Psoas muscle (tissue), 7 donors: ENCODE measurements at regions not wholly inside any gene's neighbourhood (a gene's known extent, or its start where the extent isn't known, plus 50 kb on each side); places are given as distances from the start of the nearest gene placed in this dataset.

Experiments
- ATAC-seq, 4 donors: fragments of 200-7000 bp; cut with Tn5 transposase; one replicate each; pipeline ENCODE4 v1.9.1; 2020; ENCODE audit warnings: moderate library complexity in 3 of 4, mild to moderate bottlenecking in 2 of 4
- DNase-seq, 2 donors: peaks; one replicate each; pipeline ENCODE4 v3.0.0-alpha.2; 2020
- H3K27ac ChIP-seq: fragments of 200-600 bp; one replicate; pipeline ENCODE4 v1.8.0; 2022
- H3K27me3 ChIP-seq, 3 donors: fragments of 200-600 bp in 1 of 3; one replicate each; pipeline versions ENCODE4 v1.6.1 to v1.8.0; 2013 to 2022; ENCODE audit warnings: low read length in 2 of 3, mild to moderate bottlenecking in 2 of 3, moderate library complexity in 1 of 3; ENCODE audit not compliant: insufficient read depth in 3 of 3
- H3K36me3 ChIP-seq, 2 donors: fragments of 200-600 bp in 1 of 2; one replicate each; pipeline versions ENCODE4 v1.6.1 to v1.8.0; 2013 to 2022; ENCODE audit warnings: low read depth in 1 of 2, mild to moderate bottlenecking in 1 of 2, moderate library complexity in 1 of 2; ENCODE audit not compliant: insufficient read depth in 1 of 2
- H3K4me1 ChIP-seq: fragments of 200-600 bp; one replicate; pipeline ENCODE4 v1.8.0; 2022
- H3K4me3 ChIP-seq: fragments of 200-600 bp; one replicate; pipeline ENCODE4 v1.8.0; 2022; ENCODE audit warnings: mild to moderate bottlenecking
- H3K9me3 ChIP-seq: fragments of 200-600 bp; one replicate; pipeline ENCODE4 v1.8.0; 2022
- CTCF ChIP-seq: fragments of 200-600 bp; IDR thresholded peaks from one replicate; pipeline ENCODE4 v1.8.0; 2022; ENCODE audit warnings: antibody characterized with exemption
- WGBS, 3 donors: extraction: QIAGEN DNeasy Blood & Tissue Kit; methylation state at CpG; one replicate each; pipeline versions ENCODE4 v1.1.6 to v1.1.7; 2013; 5-methylcytosine and 5-hydroxymethylcytosine counted together
- intact Hi-C, 2 donors: fragments of 100-400 bp; cut with DNase I; formaldehyde crosslinking; loops; one replicate each; pipeline versions ENCODE4 v1.11.0 to v1.14.2; 2022
- donor health status: healthy with polysubstance abuse.
- donor health status: DM: no; HTN: no; CAD: no; lungs with moderate emphysema.
- donor health status: Bipolar disorder and iron deficiency.
- donor health status: healthy.
- donor health status: DM: yes; HTN: yes; CAD: no.
- donor health status: DM: no; HTN: no; CAD: no.
- donor health status: DM: yes; HTN: yes; CAD: no.

GRCh38 chr9:87787735-87788134 lies 61.8 kb downstream of the CTSL start:
- Histone ChIP-seq H3K4me3 (no peak overlapping the region), H3K4me1 (no peaks in the 10 kb centered on the region), H3K9me3 (no peaks in the 10 kb centered on the region), H3K27me3 (peaks cover 0 to 2% (median 0%) of the 10 kb centered on the region in 3 donors), H3K27ac (no peak overlapping the region), H3K36me3 (no peaks in the 10 kb centered on the region)
- DNase-seq (no peak), ATAC-seq (no peak)
- WGBS, 3 donors = 91 to 93% (median 92%) methylated on average over 5 of the region's 5 CpGs
- no peak for TF ChIP-seq CTCF
- intact Hi-C loops = no loop called here

- ATAC-seq (peak; percentile 37 to 92 (median 86)), DNase-seq (peak; percentile 77 to 80)
- Histone ChIP-seq H3K9me3 (no peaks in the 10 kb centered on the region), H3K27me3 (peaks cover 0 to 1% (median 0%) of the 10 kb centered on the region in 3 donors), H3K4me3 (no peak overlapping the region), H3K27ac (no peak overlapping the region), H3K36me3 (no peaks in the 10 kb centered on the region), H3K4me1 (no peaks in the 10 kb centered on the region)
- WGBS, 3 donors = 61 to 68% (median 67%) methylated on average over 6 of the region's 6 CpGs
- TF ChIP-seq CTCF = no peak
- intact Hi-C loops = no loop called here
Observed at GRCh38 chr9:87792831-87793288, 66.9 kb downstream of the CTSL start.

DNA sequence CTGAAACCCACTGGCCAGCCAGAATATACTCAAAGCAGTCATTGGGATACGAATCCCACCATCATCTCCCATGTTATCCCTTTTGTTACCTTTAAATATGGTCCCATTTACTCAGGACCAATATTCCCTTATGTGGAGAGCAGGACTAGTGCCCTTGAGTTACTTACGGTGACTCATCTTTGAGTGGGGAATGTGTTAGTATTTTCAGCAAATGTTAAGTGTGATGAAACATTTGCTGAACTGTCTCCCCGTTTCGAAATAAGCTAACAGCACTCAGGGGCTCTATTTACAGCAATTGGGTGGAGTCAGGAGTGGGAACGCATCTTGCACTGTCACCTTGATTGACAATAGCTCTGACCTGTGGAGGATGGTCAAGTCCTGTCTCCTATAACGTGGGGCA lies 67.4 kb downstream of the CTSL start:
- Histone ChIP-seq H3K9me3 (no peaks in the 10 kb centered on the region), H3K4me1 (no peaks in the 10 kb centered on the region), H3K27ac (no peak overlapping the region), H3K4me3 (no peak overlapping the region), H3K27me3 (peaks cover 0 to 1% (median 0%) of the 10 kb centered on the region in 3 donors), H3K36me3 (no peaks in the 10 kb centered on the region)
- ATAC-seq (peak in 3 of 4 donors; percentile 48 to 66 (median 62)), DNase-seq (no peak)
- TF ChIP-seq CTCF = no peak
- WGBS, 3 donors = 75 to 81% (median 78%) methylated on average over 6 of the region's 6 CpGs
- intact Hi-C loops = no loop called here

DNA sequence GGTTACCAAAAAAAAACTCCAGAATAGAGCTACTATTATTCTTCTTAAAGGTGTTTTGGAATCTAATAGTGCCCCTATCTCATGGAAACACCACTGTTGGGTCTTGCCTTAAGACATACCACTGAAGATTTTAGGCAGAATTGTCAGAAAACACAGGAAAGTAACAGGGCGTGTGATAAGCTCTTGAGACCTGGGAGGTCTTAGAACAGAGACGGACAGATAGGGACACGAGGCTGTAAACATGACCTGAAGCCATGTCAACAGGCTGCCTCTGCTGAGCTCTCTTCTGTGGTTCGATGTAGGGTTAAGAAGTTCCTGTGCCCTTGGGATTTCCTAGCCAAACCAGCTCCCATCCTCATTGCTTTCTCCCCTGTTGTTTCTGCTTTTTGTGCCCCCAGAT lies 69.3 kb downstream of the CTSL start:
- no peak for TF ChIP-seq CTCF
- intact Hi-C loops = no loop called here
- 67 to 77% (median 73%) methylated on average over 4 of the region's 4 CpGs for WGBS, 3 donors
- Histone ChIP-seq H3K27ac (no peak overlapping the region), H3K36me3 (no peaks in the 10 kb centered on the region), H3K4me1 (no peaks in the 10 kb centered on the region), H3K27me3 (peaks cover 0 to 1% (median 0%) of the 10 kb centered on the region in 3 donors), H3K4me3 (no peak overlapping the region), H3K9me3 (no peaks in the 10 kb centered on the region)
- ATAC-seq = no peak
- no peak for DNase-seq

DNA sequence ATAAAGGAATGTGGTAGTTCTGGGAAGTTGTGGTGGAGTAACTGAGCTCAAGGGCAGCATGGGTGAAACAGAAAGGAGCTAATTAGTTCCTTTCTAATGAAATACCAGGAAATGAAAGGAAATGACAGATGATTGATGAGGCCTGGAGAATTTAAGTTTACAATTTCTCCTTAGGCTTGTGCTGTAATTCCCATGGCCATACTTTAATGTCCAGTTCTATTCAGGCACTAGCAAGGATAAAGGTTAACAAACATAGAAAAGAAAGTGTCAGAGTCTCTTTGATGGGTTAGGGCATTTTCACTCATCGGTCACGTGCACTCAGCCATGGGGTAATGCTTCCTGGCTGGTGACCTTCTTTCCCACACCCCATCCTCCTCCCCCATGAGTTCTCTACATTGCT lies 70.3 kb downstream of the CTSL start:
- TF ChIP-seq CTCF = no peak
- Histone ChIP-seq H3K4me1 (no peaks in the 10 kb centered on the region), H3K27ac (no peak overlapping the region), H3K36me3 (no peaks in the 10 kb centered on the region), H3K27me3 (peaks cover 0 to 1% (median 0%) of the 10 kb centered on the region in 3 donors), H3K4me3 (no peak overlapping the region), H3K9me3 (no peaks in the 10 kb centered on the region)
- ATAC-seq (no peak), DNase-seq (no peak)
- intact Hi-C loops = no loop called here
- WGBS, 3 donors = 54 to 55% (median 54%) methylated on average over 2 of the region's 2 CpGs
